ENCODE measurements at regions not wholly inside any gene's neighbourhood (a gene's known extent, or its start where the extent isn't known, plus 50 kb on each side); places are given as distances from the start of the nearest gene placed in this dataset.
A peak's percentile ranks its signal among the peaks of the same experiment; 100 is the strongest.

GRCh38 chr12:116339062-116339461 is 61.6 kb upstream of the MED13L start:
- TF ChIP-seq CTCF (IDR thresholded peaks at IDR 0.05; ENCODE audit: control insufficient read depth, extremely low read depth, insufficient read depth) = no peak
- no peak overlapping the region for H3K4me3 ChIP-seq (ENCODE audit: low read depth, low read length)
- no peak for DNase-seq (ENCODE audit: low read depth)

DNA sequence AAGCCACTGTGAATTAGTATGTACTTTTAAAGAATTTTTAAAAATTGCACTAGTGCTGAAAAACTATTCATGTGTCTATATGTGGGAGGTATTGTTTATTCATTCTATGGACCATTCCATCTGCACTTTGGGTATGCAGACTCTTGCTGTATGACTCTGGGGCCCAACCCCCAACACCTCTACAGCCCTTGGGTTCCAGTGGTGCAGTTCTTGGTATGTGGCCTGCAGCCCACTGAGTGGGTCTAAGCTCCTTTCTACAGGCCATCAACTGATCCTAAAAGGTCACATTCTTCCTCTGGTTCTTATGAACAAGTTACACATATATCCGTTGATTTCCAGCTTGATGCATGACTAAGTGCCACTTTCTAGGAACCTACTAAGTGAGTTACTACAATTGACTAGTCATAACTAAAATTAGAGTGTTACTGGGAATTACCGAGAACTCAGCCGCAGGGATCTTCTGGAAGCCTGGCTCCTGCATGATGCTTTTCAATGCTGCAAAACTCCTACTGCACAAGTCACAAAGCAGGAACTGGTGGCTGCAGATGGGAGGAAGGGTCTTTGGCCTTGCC is 62.4 kb upstream of the MED13L start:
- no peak for DNase-seq (ENCODE audit: low read depth)

GRCh38 chr12:116343331-116343884 is 65.9 kb upstream of the MED13L start:
- DNase-seq (ENCODE audit: low read depth) = no peak
- TF ChIP-seq CTCF (IDR thresholded peaks at IDR 0.05; ENCODE audit: control insufficient read depth, extremely low read depth, insufficient read depth) = no peak

More for the DNA sequence above, 62.4 kb upstream of the MED13L start:
- no peak for TF ChIP-seq CTCF (IDR thresholded peaks at IDR 0.05; ENCODE audit: control insufficient read depth, extremely low read depth, insufficient read depth)
- H3K4me3 ChIP-seq (ENCODE audit: low read depth, low read length) = no peak overlapping the region

GRCh38 chr12:116346222-116346621 is 68.7 kb upstream of the MED13L start:
- DNase-seq (ENCODE audit: low read depth) = no peak
- no peak for TF ChIP-seq CTCF (IDR thresholded peaks at IDR 0.05; ENCODE audit: control insufficient read depth, extremely low read depth, insufficient read depth)

More at GRCh38 chr12:116343331-116343884, 65.9 kb upstream of the MED13L start:
- no peak overlapping the region for H3K4me3 ChIP-seq (ENCODE audit: low read depth, low read length)

GRCh38 chr12:116346741-116347140 is 69.2 kb upstream of the MED13L start:
- DNase-seq (ENCODE audit: low read depth) = peak; percentile 35
- TF ChIP-seq CTCF (IDR thresholded peaks at IDR 0.05; ENCODE audit: control insufficient read depth, extremely low read depth, insufficient read depth) = no peak
- H3K4me3 ChIP-seq (ENCODE audit: low read depth, low read length) = no peak overlapping the region

More at GRCh38 chr12:116346222-116346621, 68.7 kb upstream of the MED13L start:
- no peak overlapping the region for H3K4me3 ChIP-seq (ENCODE audit: low read depth, low read length)

DNA sequence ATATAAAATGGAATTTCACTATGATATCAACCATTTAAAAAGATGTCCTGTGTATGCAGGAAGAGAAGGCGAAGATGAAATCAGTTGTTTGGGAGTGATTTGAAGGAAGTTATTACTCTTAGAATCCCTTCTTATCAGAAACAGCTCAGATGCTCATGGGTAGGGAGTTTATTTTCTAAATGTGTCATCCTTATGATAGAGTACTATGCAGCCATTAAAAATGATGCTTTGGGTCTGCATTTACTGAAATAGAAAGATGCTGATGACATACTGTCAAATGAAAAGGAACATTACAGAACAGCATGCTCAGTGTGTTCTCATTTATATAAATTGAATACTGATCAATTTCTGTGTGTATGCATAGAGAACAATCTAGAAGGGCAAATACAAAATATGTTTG is 69.8 kb upstream of the MED13L start:
- TF ChIP-seq CTCF (IDR thresholded peaks at IDR 0.05; ENCODE audit: control insufficient read depth, extremely low read depth, insufficient read depth) = no peak
- no peak for DNase-seq (ENCODE audit: low read depth)
- H3K4me3 ChIP-seq (ENCODE audit: low read depth, low read length) = no peak overlapping the region

Data from LNCaP clone FGC (cell line).